HG02623 (cell line): ENCODE measurements at regions not wholly inside any gene's neighbourhood (a gene's known extent, or its start where the extent isn't known, plus 50 kb on each side); places are given as distances from the start of the nearest gene placed in this dataset.

Source experiments
- ATAC-seq: cut with Tn5 transposase; IDR thresholded peaks from one replicate; pipeline ENCODE4 v1.9.1; 2021; ENCODE audit warnings: moderate library complexity; ENCODE audit not compliant: unreplicated experiment

- no peak for ATAC-seq
Measured at GRCh38 chr9:105062222-105062855, 134.4 kb upstream of the ABCA1 start.

- no peak for ATAC-seq
Measured at GRCh38 chr9:105064248-105065097, 136.5 kb upstream of the ABCA1 start.

GRCh38 chr9:105065098-105066088, 137.4 kb upstream of the ABCA1 start:
- ATAC-seq = no peak

GRCh38 chr9:105066275-105066865, 138.4 kb upstream of the ABCA1 start:
- ATAC-seq = no peak

- no peak for ATAC-seq
Measured at GRCh38 chr9:105067895-105068580, 140.1 kb upstream of the ABCA1 start.

- no peak for ATAC-seq
Measured at GRCh38 chr9:105069285-105069684, 141.3 kb upstream of the ABCA1 start.

GRCh38 chr9:105069696-105070095, 141.7 kb upstream of the ABCA1 start:
- no peak for ATAC-seq

- ATAC-seq = no peak
Measured at GRCh38 chr9:105070176-105070575, 142.2 kb upstream of the ABCA1 start.

GRCh38 chr9:105072476-105072875, 144.5 kb upstream of the ABCA1 start:
- no peak for ATAC-seq

GRCh38 chr9:105073147-105073546, 145.2 kb upstream of the ABCA1 start:
- ATAC-seq = no peak

- no peak for ATAC-seq
Measured at GRCh38 chr9:105074491-105074890, 146.5 kb upstream of the ABCA1 start.

GRCh38 chr9:105076729-105077128, 148.8 kb upstream of the ABCA1 start:
- no peak for ATAC-seq

- ATAC-seq = no peak
Measured at GRCh38 chr9:105079457-105079856, 151.5 kb upstream of the ABCA1 start.

GRCh38 chr9:105082843-105083242, 154.9 kb upstream of the ABCA1 start:
- ATAC-seq = no peak

- ATAC-seq = no peak
Measured at GRCh38 chr9:105083256-105083655, 155.3 kb upstream of the ABCA1 start.

- ATAC-seq = no peak
Measured at GRCh38 chr9:105087910-105088898, 156.2 kb upstream of the SLC44A1 start.

- no peak for ATAC-seq
Measured at GRCh38 chr9:105089874-105090273, 154.6 kb upstream of the SLC44A1 start.

GRCh38 chr9:105091004-105091640, 153.3 kb upstream of the SLC44A1 start:
- ATAC-seq = no peak

GRCh38 chr9:105093685-105094084, 150.8 kb upstream of the SLC44A1 start:
- no peak for ATAC-seq
